ENCODE measurements at regions not wholly inside any gene's neighbourhood (a gene's known extent, or its start where the extent isn't known, plus 50 kb on each side); places are given as distances from the start of the nearest gene placed in this dataset.
A peak's percentile ranks its signal among the peaks of the same experiment; 100 is the strongest.

DNA sequence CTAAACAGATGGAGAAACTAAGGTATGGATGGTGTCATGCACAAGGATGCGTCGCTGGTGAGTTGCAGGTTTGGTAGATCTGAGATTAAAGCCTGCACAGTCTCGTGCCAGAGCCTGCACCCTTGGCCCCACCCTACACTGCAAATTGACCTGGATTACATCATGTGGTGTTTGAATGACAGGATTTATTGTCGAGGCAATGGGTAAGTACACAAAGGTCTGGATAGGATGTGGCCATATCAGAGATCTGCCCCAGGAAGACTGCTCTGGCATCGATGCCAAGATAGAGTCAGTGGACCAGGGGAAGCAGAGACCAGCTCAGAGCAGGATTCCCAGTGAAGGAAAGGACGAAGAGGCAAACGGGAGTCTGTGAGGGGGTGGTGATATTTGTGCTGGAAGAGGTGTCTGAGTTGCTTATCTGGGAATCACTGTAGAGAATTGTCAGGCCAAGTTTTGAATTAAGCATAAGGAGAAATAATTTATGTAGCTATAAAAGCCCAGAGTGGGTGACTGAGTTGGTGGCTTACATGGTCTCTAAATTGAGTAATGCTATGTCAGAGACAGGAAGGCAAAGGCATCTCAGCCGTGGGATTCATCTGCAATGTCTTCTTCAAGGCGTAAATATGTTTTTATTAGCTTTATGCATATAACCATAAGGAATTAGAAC, 499.6 kb upstream of the B3GAT1 start:
- H3K9me3 ChIP-seq (ENCODE audit: control insufficient read depth in 1 of 2, insufficient read depth in 1 of 2, low read depth in 1 of 2, low read length in 2 of 2) = no peaks in the 10 kb centered on the region
- no peaks in the 10 kb centered on the region for H3K9me2 ChIP-seq (ENCODE audit: insufficient read depth)
- H3K27me3 ChIP-seq (ENCODE audit: insufficient read depth, low read length) = peaks cover 60% of the 10 kb centered on the region
- ChIA-PET POLR2A (no interaction called here), RAD21 (ENCODE audit: low non-redundant PET in 1 of 2, low total read pairs in 2 of 2, uncharacterized antibody in 2 of 2, unreplicated experiment in 2 of 2) (no interaction called here), CTCF (no interaction called here)
- intact Hi-C loops (cut with micrococcal nuclease) = no loop called here
- H2AFZ ChIP-seq (ENCODE audit: low read depth, low read length, poor library complexity, severe bottlenecking) = no peak overlapping the region
- no peak overlapping the region for H3K27ac ChIP-seq (ENCODE audit: low read depth, low read length)
- no peak for DNase-seq (ENCODE audit: low read depth, low spot score)
- no TSS peak for BruUV-seq (replicated peaks)
- no peak for ATAC-seq
- no peaks in the 10 kb centered on the region for H4K20me1 ChIP-seq (ENCODE audit: insufficient read depth)
- no peak overlapping the region for H3K4me3 ChIP-seq (replicated peaks in 1 of 2; ENCODE audit: low read depth in 1 of 2, low read length in 2 of 2)
- H3K79me2 ChIP-seq (ENCODE audit: insufficient read depth, low read length) = no peaks in the 10 kb centered on the region
- H3K36me3 ChIP-seq (ENCODE audit: control insufficient read depth in 1 of 2, insufficient read depth in 2 of 2, low read length in 2 of 2) = no peaks in the 10 kb centered on the region
- no peak overlapping the region for H3K4me2 ChIP-seq (ENCODE audit: low read length)
- 0 out of 2 replicates have a peak, but pooled peaks have one; percentile 24 for TF ChIP-seq CEBPB (IDR thresholded peaks at IDR 0.05; ENCODE audit: low read depth)
- TF ChIP-seq SP1 (IDR thresholded peaks at IDR 0.05; ENCODE audit: low read depth) = no peak
- TF ChIP-seq EZH2phosphoT487 (IDR thresholded peaks at IDR 0.05; ENCODE audit: borderline replicate concordance) = no peak
- TF ChIP-seq, protein P1, sequence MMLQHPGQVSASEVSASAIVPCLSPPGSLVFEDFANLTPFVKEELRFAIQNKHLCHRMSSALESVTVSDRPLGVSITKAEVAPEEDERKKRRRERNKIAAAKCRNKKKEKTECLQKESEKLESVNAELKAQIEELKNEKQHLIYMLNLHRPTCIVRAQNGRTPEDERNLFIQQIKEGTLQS (IDR thresholded peaks at IDR 0.05) = no peak
- TF ChIP-seq JUND (IDR thresholded peaks at IDR 0.05) = no peak
- TF ChIP-seq, protein P2, sequence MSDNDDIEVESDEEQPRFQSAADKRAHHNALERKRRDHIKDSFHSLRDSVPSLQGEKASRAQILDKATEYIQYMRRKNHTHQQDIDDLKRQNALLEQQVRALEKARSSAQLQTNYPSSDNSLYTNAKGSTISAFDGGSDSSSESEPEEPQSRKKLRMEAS (IDR thresholded peaks at IDR 0.05) = peak; percentile 24; the same call in 1 of the 2 replicates
- no peak for TF ChIP-seq TCF7L2 (IDR thresholded peaks at IDR 0.05; ENCODE audit: borderline replicate concordance, extremely low read depth, insufficient read depth, insufficient read length)
- no peak for TF ChIP-seq ZNF274 (IDR thresholded peaks at IDR 0.05; ENCODE audit: low read depth, low read length)
- TF ChIP-seq ZFX (IDR thresholded peaks at IDR 0.05) = no peak
- no peaks in the 10 kb centered on the region for H3K4me1 ChIP-seq (ENCODE audit: control insufficient read depth in 1 of 2, insufficient read depth in 2 of 2, low read length in 2 of 2)
- H3K9ac ChIP-seq (ENCODE audit: low read length) = no peak overlapping the region

DNA sequence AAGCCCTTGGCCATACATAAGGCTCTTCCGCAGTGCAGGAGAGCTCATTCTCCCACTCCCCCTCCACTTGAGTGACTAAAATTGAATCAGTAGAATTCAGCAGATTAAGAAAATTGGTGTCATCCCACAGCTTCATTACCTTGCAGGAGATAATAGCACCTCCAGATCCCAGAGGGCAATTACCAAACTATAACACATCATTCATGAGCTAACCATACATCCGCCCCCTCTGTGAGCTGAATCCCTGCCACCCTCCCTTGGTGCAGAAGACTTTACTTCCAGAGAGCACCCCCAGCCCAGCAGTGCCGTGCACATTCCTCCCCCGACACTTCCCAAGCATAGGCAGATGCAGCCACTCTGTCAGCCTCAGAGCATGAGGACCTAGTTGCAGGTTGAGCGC, 496.5 kb upstream of the B3GAT1 start:
- no peak overlapping the region for H2AFZ ChIP-seq (ENCODE audit: low read depth, low read length, poor library complexity, severe bottlenecking)
- TF ChIP-seq ZNF274 (IDR thresholded peaks at IDR 0.05; ENCODE audit: low read depth, low read length) = no peak
- no peak for TF ChIP-seq ZFX (IDR thresholded peaks at IDR 0.05)
- TF ChIP-seq, protein P2 (IDR thresholded peaks at IDR 0.05) = no peak
- no peak for TF ChIP-seq SIN3A (IDR thresholded peaks at IDR 0.05; ENCODE audit: low read depth)
- no peak for TF ChIP-seq ELF1 (IDR thresholded peaks at IDR 0.05; ENCODE audit: borderline replicate concordance, low read depth)
- TF ChIP-seq CEBPB (IDR thresholded peaks at IDR 0.05; ENCODE audit: low read depth) = no peak
- TF ChIP-seq JUND (IDR thresholded peaks at IDR 0.05) = no peak
- TF ChIP-seq, protein P1 (IDR thresholded peaks at IDR 0.05) = no peak
- H3K36me3 ChIP-seq (ENCODE audit: control insufficient read depth in 1 of 2, insufficient read depth in 2 of 2, low read length in 2 of 2) = no peaks in the 10 kb centered on the region
- DNase-seq (ENCODE audit: low read depth, low spot score) (no peak), ATAC-seq (no peak)
- no peak overlapping the region for H3K9ac ChIP-seq (ENCODE audit: low read length)
- H3K27me3 ChIP-seq (ENCODE audit: insufficient read depth, low read length) = peaks cover 60% of the 10 kb centered on the region
- H4K20me1 ChIP-seq (ENCODE audit: insufficient read depth) = no peaks in the 10 kb centered on the region
- H3K79me2 ChIP-seq (ENCODE audit: insufficient read depth, low read length) = no peaks in the 10 kb centered on the region
- H3K4me3 ChIP-seq (replicated peaks in 1 of 2; ENCODE audit: low read depth in 1 of 2, low read length in 2 of 2) = no peak overlapping the region
- no peak overlapping the region for H3K27ac ChIP-seq (ENCODE audit: low read depth, low read length)
- H3K9me2 ChIP-seq (ENCODE audit: insufficient read depth) = no peaks in the 10 kb centered on the region
- ChIA-PET RAD21 (ENCODE audit: low non-redundant PET in 1 of 2, low total read pairs in 2 of 2, uncharacterized antibody in 2 of 2, unreplicated experiment in 2 of 2) (no interaction called here), POLR2A (no interaction called here), CTCF (no interaction called here)
- no peak overlapping the region for H3K4me2 ChIP-seq (ENCODE audit: low read length)
- H3K9me3 ChIP-seq (ENCODE audit: control insufficient read depth in 1 of 2, insufficient read depth in 1 of 2, low read depth in 1 of 2, low read length in 2 of 2) = no peaks in the 10 kb centered on the region
- intact Hi-C loops (cut with micrococcal nuclease) = no loop called here
- BruUV-seq (replicated peaks) = no TSS peak
- no peaks in the 10 kb centered on the region for H3K4me1 ChIP-seq (ENCODE audit: control insufficient read depth in 1 of 2, insufficient read depth in 2 of 2, low read length in 2 of 2)

Data from HCT116 (cell line).